HCT116 (cell line): ENCODE measurements at regions not wholly inside any gene's neighbourhood (a gene's known extent, or its start where the extent isn't known, plus 50 kb on each side); places are given as distances from the start of the nearest gene placed in this dataset.

ENCODE experiments used
- ATAC-seq: fragments of 200-7000 bp; cut with Tn5 transposase; 2 replicates; pipeline ENCODE4 v1.9.1; 2020; ENCODE audit warnings: mild to moderate bottlenecking, moderate library complexity
- BruUV-seq: library from RNA; stranded (reverse); fragments of 400-500 nt; replicated peaks from 2 replicates; lab custom pipeline; 2021; lab: Mats Ljungman, UMichigan
- CTCF ChIA-PET: fragments of 300-600 bp; sonication (Branson Sonifier 250); formaldehyde crosslinking; loops from one replicate; lab custom pipeline; 2021; ENCODE audit warnings: antibody characterized with exemption; lab: Charles Lee
- POLR2A ChIA-PET: fragments of 300-600, 350-600 bp; sonication (Branson Sonifier 250); formaldehyde crosslinking; loops from one replicate; lab custom pipeline; 2021; ENCODE audit warnings: antibody characterized with exemption; lab: Charles Lee
- RAD21 ChIA-PET, 2 experiments: fragments of 300-600 bp; sonication (Branson Sonifier 250); formaldehyde crosslinking; loops; one replicate each; lab custom pipeline; 2023; ENCODE audit warnings: low total read pairs in 2 of 2; ENCODE audit not compliant: uncharacterized antibody in 2 of 2, unreplicated experiment in 2 of 2, low non-redundant PET in 1 of 2; lab: Charles Lee
- DNase-seq: peaks from one replicate; pipeline ENCODE4 v3.0.0-alpha.2; 2010; ENCODE audit warnings: low read depth, low spot score
- H2AFZ ChIP-seq: fragments of 200-600 bp; shearing (Covaris generic), sonication (generic); 2 replicates; pipeline ENCODE4 v1.6.1; 2017; ENCODE audit warnings: low read depth, mixed run types, mixed read lengths, antibody characterized with exemption, low read length; ENCODE audit not compliant: poor library complexity, severe bottlenecking
- H3K27ac ChIP-seq: 2 replicates; pipeline ENCODE4 v1.5.1; 2012; ENCODE audit warnings: low read depth, low read length
- H3K27me3 ChIP-seq: fragments of 200-600 bp; sonication (generic); 2 replicates; pipeline ENCODE4 v1.6.1; 2016; ENCODE audit warnings: mixed run types, low read length, mixed read lengths; ENCODE audit not compliant: insufficient read depth
- H3K36me3 ChIP-seq, 2 experiments: fragments of 200-500 bp in 1 of 2; fragments of 200-600 bp in 1 of 2; sonication (Bioruptor generic) in 1 of 2; sonication (generic) in 1 of 2; 2 replicates each; pipeline versions ENCODE4 v1.5.1 to v1.6.1; 2014 to 2016; ENCODE audit warnings: low read length in 2 of 2, inconsistent platforms in 1 of 2, mixed read lengths in 1 of 2, mixed run types in 1 of 2; ENCODE audit not compliant: insufficient read depth in 2 of 2, control insufficient read depth in 1 of 2
- H3K4me1 ChIP-seq, 2 experiments: fragments of 200-600 bp in 1 of 2; sonication (generic) in 1 of 2; 2 replicates each; pipeline versions ENCODE4 v1.5.1 to v1.6.1; 2012 to 2017; ENCODE audit warnings: low read length in 2 of 2, inconsistent platforms in 1 of 2, mild to moderate bottlenecking in 1 of 2, mixed read lengths in 1 of 2, mixed run types in 1 of 2, moderate library complexity in 1 of 2; ENCODE audit not compliant: insufficient read depth in 2 of 2, control insufficient read depth in 1 of 2
- H3K4me2 ChIP-seq: fragments of 200-600 bp; sonication (generic); 2 replicates; pipeline ENCODE4 v1.6.1; 2017; ENCODE audit warnings: mixed run types, low read length, mixed read lengths
- H3K4me3 ChIP-seq, 2 experiments: fragments of 200-600 bp in 1 of 2; sonication (generic) in 1 of 2; replicated peaks in 1 of 2; 2 replicates each; pipeline ENCODE4 v1.5.1; 2011 to 2016; ENCODE audit warnings: low read length in 2 of 2, control low read depth in 1 of 2, low read depth in 1 of 2, mild to moderate bottlenecking in 1 of 2, mixed read lengths in 1 of 2, mixed run types in 1 of 2
- H3K79me2 ChIP-seq: fragments of 200-600 bp; sonication (generic); 2 replicates; pipeline ENCODE4 v1.6.1; 2017; ENCODE audit warnings: mild to moderate bottlenecking, mixed run types, low read length, moderate library complexity, mixed read lengths; ENCODE audit not compliant: insufficient read depth
- H3K9ac ChIP-seq: fragments of 200-600 bp; sonication (generic); 2 replicates; pipeline ENCODE4 v1.6.1; 2016; ENCODE audit warnings: low read length, mixed read lengths
- H3K9me2 ChIP-seq: fragments of 200-600 bp; sonication (generic), shearing (Covaris generic); 2 replicates; pipeline ENCODE4 v1.6.1; 2017; ENCODE audit warnings: mixed run types, mild to moderate bottlenecking, moderate library complexity; ENCODE audit not compliant: insufficient read depth
- H3K9me3 ChIP-seq, 2 experiments: fragments of 200-500 bp in 1 of 2; fragments of 200-600 bp in 1 of 2; sonication (Bioruptor generic) in 1 of 2; sonication (generic) in 1 of 2; 2 replicates each; pipeline ENCODE4 v1.6.1; 2014 to 2017; ENCODE audit warnings: low read length in 2 of 2, mixed read lengths in 2 of 2, inconsistent platforms in 1 of 2, low read depth in 1 of 2, mild to moderate bottlenecking in 1 of 2, mixed run types in 1 of 2, moderate library complexity in 1 of 2; ENCODE audit not compliant: control insufficient read depth in 1 of 2, insufficient read depth in 1 of 2
- H4K20me1 ChIP-seq: fragments of 200-600 bp; sonication (generic), shearing (Covaris generic); 2 replicates; pipeline ENCODE4 v1.6.1; 2017; ENCODE audit warnings: mixed run types, mild to moderate bottlenecking, moderate library complexity; ENCODE audit not compliant: insufficient read depth
- CBX3 ChIP-seq: IDR thresholded peaks from 2 replicates; pipeline ENCODE4 v1.6.1; 2012; ENCODE audit warnings: low read depth
- CEBPB ChIP-seq: IDR thresholded peaks from 2 replicates; pipeline ENCODE4 v1.6.1; 2012; ENCODE audit warnings: low read depth
- CTCF ChIP-seq, 3 experiments: fragments of 200-600 bp in 1 of 3; sonication (generic) in 1 of 3; IDR thresholded peaks in 2 of 3; conservative IDR thresholded peaks in 1 of 3; 2 replicates each; pipeline ENCODE4 v1.5.1; 2012 to 2017; ENCODE audit warnings: low read depth in 2 of 3, low read length in 2 of 3, antibody characterized with exemption in 1 of 3, borderline replicate concordance in 1 of 3, control low read depth in 1 of 3, mild to moderate bottlenecking in 1 of 3, mixed read lengths in 1 of 3, mixed run types in 1 of 3, moderate library complexity in 1 of 3; ENCODE audit not compliant: insufficient read depth in 1 of 3
- EGR1 ChIP-seq: IDR thresholded peaks from 2 replicates; pipeline ENCODE4 v1.6.1; 2012; ENCODE audit warnings: low read depth
- ELF1 ChIP-seq: IDR thresholded peaks from 2 replicates; pipeline ENCODE4 v1.6.1; 2012; ENCODE audit warnings: low read depth, borderline replicate concordance
- EZH2 ChIP-seq: fragments of 200-600 bp; sonication (generic); IDR thresholded peaks from 2 replicates; pipeline ENCODE4 v1.6.1; 2017; ENCODE audit warnings: antibody characterized with exemption, mixed run types
- EZH2phosphoT487 ChIP-seq: fragments of 200-600 bp; IDR thresholded peaks from 2 replicates; pipeline ENCODE4 v1.6.1; 2018; ENCODE audit warnings: antibody characterized with exemption, borderline replicate concordance
- FOSL1 ChIP-seq: IDR thresholded peaks from 2 replicates; pipeline ENCODE4 v1.6.1; 2012; ENCODE audit warnings: low read depth
- JUND ChIP-seq: IDR thresholded peaks from 2 replicates; pipeline ENCODE4 v1.6.1; 2012
- MAX ChIP-seq: IDR thresholded peaks from 2 replicates; pipeline ENCODE4 v1.6.1; 2012
- POLR2AphosphoS5 ChIP-seq: IDR thresholded peaks from 2 replicates; pipeline ENCODE4 v1.6.1; 2011; ENCODE audit warnings: mild to moderate bottlenecking, low read depth, low read length, moderate library complexity
- RAD21 ChIP-seq: IDR thresholded peaks from 2 replicates; pipeline ENCODE4 v1.6.1; 2012; ENCODE audit warnings: low read depth, mild to moderate bottlenecking
- SIN3A ChIP-seq: IDR thresholded peaks from 2 replicates; pipeline ENCODE4 v1.6.1; 2012; ENCODE audit warnings: low read depth
- SP1 ChIP-seq: IDR thresholded peaks from 2 replicates; pipeline ENCODE4 v1.6.1; 2012; ENCODE audit warnings: low read depth
- SRF ChIP-seq: IDR thresholded peaks from 2 replicates; pipeline ENCODE4 v1.6.1; 2012; ENCODE audit warnings: low read depth
- TCF7L2 ChIP-seq: IDR thresholded peaks from 2 replicates; pipeline ENCODE4 v1.7.0; 2011; ENCODE audit warnings: borderline replicate concordance, inconsistent platforms; ENCODE audit not compliant: insufficient read depth, insufficient read length; ENCODE audit errors: extremely low read depth
- YY1 ChIP-seq: IDR thresholded peaks from 2 replicates; pipeline ENCODE4 v1.6.1; 2011; ENCODE audit warnings: low read length, low read depth, moderate library complexity, mild to moderate bottlenecking; ENCODE audit not compliant: insufficient replicate concordance; ENCODE audit errors: extremely low read depth
- ZBTB33 ChIP-seq: IDR thresholded peaks from 2 replicates; pipeline ENCODE4 v1.6.1; 2011; ENCODE audit warnings: mild to moderate bottlenecking, low read length, moderate library complexity; ENCODE audit not compliant: insufficient replicate concordance; ENCODE audit errors: extremely low read depth
- intact Hi-C: fragments of 100-400 bp; cut with micrococcal nuclease; formaldehyde crosslinking; loops from 2 replicates; pipeline ENCODE4 v1.10.0; 2022
- TF ChIP-seq, protein P1 (sequence below): IDR thresholded peaks from 2 replicates; pipeline ENCODE4 v1.6.1; 2012
- TF ChIP-seq, protein P2 (sequence below): IDR thresholded peaks from 2 replicates; pipeline ENCODE4 v1.6.1; 2012; ENCODE audit warnings: low read depth

DNA sequence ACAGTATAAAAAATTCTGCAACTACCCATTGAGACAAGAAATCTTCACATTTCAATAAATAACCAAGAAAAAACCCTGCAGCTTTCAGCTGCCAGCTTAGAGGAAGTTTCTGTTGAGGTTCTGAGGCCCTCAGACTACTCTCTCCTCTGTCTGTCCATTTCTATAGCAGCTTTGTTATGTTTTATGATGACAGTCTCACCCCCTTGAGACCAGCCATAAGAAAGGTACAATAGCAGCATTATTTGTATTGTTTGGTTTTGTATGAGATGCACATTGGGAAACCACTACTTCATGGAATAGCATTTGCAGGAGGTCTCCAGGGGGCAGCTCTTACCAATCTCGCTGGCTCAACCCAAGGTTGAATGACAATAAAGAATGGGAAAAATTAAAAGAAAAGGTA, 334.6 kb upstream of the VRK2 start:
- H3K4me1 ChIP-seq = no peaks in the 10 kb centered on the region
- H3K36me3 ChIP-seq = no peaks in the 10 kb centered on the region
- RAD21 ChIA-PET = no interaction called here
- H3K9me3 ChIP-seq = no peaks in the 10 kb centered on the region
- no peak for ATAC-seq
- H3K27me3 ChIP-seq = no peaks in the 10 kb centered on the region
- TF ChIP-seq JUND (no peak), ZBTB33 (no peak), MAX (no peak), ELF1 (no peak), YY1 (no peak), SIN3A (no peak), CBX3 (no peak), TCF7L2 (no peak), EZH2phosphoT487 (no peak), FOSL1 (no peak), CTCF (IDR thresholded peaks at IDR 0.05 in 2 of 3, conservative IDR thresholded peaks at IDR 0.05 in 1 of 3; ENCODE audit: borderline replicate concordance in 1 of 3, insufficient read depth in 1 of 3, low read depth in 2 of 3, low read length in 2 of 3) (no peak), EZH2 (no peak), SRF (no peak), POLR2AphosphoS5 (no peak), EGR1 (no peak), RAD21 (no peak), SP1 (no peak), CEBPB (no peak)
- TF ChIP-seq, protein P1, sequence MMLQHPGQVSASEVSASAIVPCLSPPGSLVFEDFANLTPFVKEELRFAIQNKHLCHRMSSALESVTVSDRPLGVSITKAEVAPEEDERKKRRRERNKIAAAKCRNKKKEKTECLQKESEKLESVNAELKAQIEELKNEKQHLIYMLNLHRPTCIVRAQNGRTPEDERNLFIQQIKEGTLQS = no peak
- TF ChIP-seq, protein P2, sequence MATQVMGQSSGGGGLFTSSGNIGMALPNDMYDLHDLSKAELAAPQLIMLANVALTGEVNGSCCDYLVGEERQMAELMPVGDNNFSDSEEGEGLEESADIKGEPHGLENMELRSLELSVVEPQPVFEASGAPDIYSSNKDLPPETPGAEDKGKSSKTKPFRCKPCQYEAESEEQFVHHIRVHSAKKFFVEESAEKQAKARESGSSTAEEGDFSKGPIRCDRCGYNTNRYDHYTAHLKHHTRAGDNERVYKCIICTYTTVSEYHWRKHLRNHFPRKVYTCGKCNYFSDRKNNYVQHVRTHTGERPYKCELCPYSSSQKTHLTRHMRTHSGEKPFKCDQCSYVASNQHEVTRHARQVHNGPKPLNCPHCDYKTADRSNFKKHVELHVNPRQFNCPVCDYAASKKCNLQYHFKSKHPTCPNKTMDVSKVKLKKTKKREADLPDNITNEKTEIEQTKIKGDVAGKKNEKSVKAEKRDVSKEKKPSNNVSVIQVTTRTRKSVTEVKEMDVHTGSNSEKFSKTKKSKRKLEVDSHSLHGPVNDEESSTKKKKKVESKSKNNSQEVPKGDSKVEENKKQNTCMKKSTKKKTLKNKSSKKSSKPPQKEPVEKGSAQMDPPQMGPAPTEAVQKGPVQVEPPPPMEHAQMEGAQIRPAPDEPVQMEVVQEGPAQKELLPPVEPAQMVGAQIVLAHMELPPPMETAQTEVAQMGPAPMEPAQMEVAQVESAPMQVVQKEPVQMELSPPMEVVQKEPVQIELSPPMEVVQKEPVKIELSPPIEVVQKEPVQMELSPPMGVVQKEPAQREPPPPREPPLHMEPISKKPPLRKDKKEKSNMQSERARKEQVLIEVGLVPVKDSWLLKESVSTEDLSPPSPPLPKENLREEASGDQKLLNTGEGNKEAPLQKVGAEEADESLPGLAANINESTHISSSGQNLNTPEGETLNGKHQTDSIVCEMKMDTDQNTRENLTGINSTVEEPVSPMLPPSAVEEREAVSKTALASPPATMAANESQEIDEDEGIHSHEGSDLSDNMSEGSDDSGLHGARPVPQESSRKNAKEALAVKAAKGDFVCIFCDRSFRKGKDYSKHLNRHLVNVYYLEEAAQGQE = no peak
- TF ChIP-seq, all 23 proteins: peak for 0
- Histone ChIP-seq H3K27ac (no peak overlapping the region), H3K9me2 (no peaks in the 10 kb centered on the region), H3K4me3 (no peak overlapping the region), H3K4me2 (no peak overlapping the region), H4K20me1 (no peaks in the 10 kb centered on the region), H3K9ac (no peak overlapping the region), H3K79me2 (no peaks in the 10 kb centered on the region), H2AFZ (no peak overlapping the region)
- POLR2A ChIA-PET = no interaction called here
- no TSS peak for BruUV-seq
- CTCF ChIA-PET = no interaction called here
- no peak for DNase-seq
- intact Hi-C loops = no loop called here
